Left ventricle myocardium inferior (tissue), 1 donor: ENCODE measurements at regions not wholly inside any gene's neighbourhood (a gene's known extent, or its start where the extent isn't known, plus 50 kb on each side); places are given as distances from the start of the nearest gene placed in this dataset.
"Not testable (repeated sequence)": the region's sequence is repeated elsewhere in the genome, so short reads cannot be mapped to it uniquely, and the experiment has no call there.

ENCODE experiments used
- DNase-seq: peaks from one replicate; pipeline ENCODE4 v3.0.0-alpha.2; 2020
- H3K27ac ChIP-seq: fragments of 200-600 bp; replicated peaks from 2 replicates; pipeline ENCODE4 v1.8.0; 2021
- H3K27me3 ChIP-seq: fragments of 200-600 bp; 2 replicates; pipeline ENCODE4 v1.8.0; 2021; ENCODE audit warnings: low read depth
- H3K36me3 ChIP-seq: fragments of 200-600 bp; 2 replicates; pipeline ENCODE4 v1.8.0; 2021
- H3K4me1 ChIP-seq: fragments of 200-600 bp; 2 replicates; pipeline ENCODE4 v1.8.0; 2021
- H3K4me3 ChIP-seq: fragments of 200-600 bp; 2 replicates; pipeline ENCODE4 v1.8.0; 2021; ENCODE audit warnings: mild to moderate bottlenecking, moderate library complexity
- H3K9me3 ChIP-seq: fragments of 200-600 bp; replicated peaks from 2 replicates; pipeline ENCODE4 v1.8.0; 2021
- intact Hi-C: fragments of 100-400 bp; cut with micrococcal nuclease; formaldehyde crosslinking; loops from one replicate; pipeline ENCODE4 v1.11.0; 2022
- TF ChIP-seq, protein P1 (sequence below): fragments of 200-600 bp; IDR thresholded peaks from 2 replicates; pipeline ENCODE4 v1.8.0; 2021; ENCODE audit warnings: antibody characterized with exemption, mild to moderate bottlenecking, borderline replicate concordance
- donor health status: DM: no; HTN: yes; CAD: no; lungs with severe emphysema.

DNA sequence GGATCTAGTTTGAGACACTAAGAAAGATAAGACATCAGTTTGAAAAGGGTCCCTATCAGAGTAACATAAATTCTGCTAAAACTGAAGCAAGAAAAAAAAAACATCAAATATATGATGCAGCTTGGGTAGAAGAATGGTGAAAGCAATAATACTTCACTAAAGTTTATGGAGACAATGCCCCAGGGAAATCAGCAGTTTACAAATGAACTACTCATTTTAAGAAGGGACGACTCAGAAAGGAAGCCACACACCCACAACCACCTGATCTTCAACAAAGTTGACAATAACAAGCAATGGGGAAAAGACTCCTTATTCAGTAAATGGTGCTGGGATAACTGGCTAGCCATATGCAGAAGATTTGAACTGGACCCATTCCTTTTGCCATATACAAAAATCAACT is 143.5 kb downstream of the TPBG start:
- TF ChIP-seq, protein P1, sequence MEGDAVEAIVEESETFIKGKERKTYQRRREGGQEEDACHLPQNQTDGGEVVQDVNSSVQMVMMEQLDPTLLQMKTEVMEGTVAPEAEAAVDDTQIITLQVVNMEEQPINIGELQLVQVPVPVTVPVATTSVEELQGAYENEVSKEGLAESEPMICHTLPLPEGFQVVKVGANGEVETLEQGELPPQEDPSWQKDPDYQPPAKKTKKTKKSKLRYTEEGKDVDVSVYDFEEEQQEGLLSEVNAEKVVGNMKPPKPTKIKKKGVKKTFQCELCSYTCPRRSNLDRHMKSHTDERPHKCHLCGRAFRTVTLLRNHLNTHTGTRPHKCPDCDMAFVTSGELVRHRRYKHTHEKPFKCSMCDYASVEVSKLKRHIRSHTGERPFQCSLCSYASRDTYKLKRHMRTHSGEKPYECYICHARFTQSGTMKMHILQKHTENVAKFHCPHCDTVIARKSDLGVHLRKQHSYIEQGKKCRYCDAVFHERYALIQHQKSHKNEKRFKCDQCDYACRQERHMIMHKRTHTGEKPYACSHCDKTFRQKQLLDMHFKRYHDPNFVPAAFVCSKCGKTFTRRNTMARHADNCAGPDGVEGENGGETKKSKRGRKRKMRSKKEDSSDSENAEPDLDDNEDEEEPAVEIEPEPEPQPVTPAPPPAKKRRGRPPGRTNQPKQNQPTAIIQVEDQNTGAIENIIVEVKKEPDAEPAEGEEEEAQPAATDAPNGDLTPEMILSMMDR: no peak
- Histone ChIP-seq H3K4me3 (no peak overlapping the region), H3K4me1 (no peaks in the 10 kb centered on the region), H3K9me3 (no peaks in the 10 kb centered on the region), H3K27me3 (no peaks in the 10 kb centered on the region), H3K36me3 (no peaks in the 10 kb centered on the region), H3K27ac (no peak overlapping the region)
- DNase-seq: no peak
- intact Hi-C loops: no loop called here

DNA sequence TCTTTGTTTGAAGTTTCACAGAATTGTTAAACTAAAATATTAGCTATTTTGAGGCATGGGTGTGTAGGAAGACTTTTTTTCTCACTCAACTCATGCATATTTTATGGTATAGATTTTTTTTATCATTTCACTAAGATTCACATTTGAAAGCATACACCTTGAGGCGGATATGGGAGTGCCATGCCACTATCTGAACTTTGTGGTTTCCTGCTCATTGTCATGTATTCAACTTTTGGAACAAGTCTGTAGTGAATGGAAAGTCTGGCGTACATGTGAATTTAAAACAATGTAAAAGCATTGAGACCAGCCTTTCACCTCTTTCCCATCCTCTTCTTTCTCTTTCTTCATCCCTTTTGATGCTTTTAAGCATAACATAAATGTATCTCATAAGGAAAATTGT is 147.9 kb downstream of the TPBG start:
- no peak overlapping the region for H3K4me3 ChIP-seq
- no peaks in the 10 kb centered on the region for H3K27me3 ChIP-seq
- no peaks in the 10 kb centered on the region for H3K4me1 ChIP-seq
- H3K36me3 ChIP-seq: no peaks in the 10 kb centered on the region
- TF ChIP-seq, protein P1: no peak
- no peak for DNase-seq
- peaks cover 32% of the 10 kb centered on the region for H3K9me3 ChIP-seq
- intact Hi-C loops: no loop called here
- H3K27ac ChIP-seq: no peak overlapping the region

DNA sequence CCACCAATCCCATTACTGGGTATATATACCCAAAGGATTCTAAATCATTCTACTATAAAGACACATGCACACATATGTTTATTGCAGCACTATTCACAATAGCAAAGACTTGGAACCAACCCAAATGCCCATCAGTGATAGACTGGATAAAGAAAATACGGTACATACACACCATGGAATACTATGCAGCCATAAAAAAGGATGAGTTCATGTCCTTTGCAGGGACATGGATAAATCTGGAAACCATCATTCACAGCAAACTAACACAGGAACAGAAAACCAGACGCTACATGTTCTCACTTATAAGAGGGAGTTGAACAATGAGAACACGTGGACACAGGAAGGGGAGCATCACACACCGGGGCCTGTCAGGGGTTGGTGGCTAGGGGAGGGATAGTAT is 154.3 kb downstream of the TPBG start:
- H3K36me3 ChIP-seq, DNase-seq, intact Hi-C loops: not testable (repeated sequence)

DNA sequence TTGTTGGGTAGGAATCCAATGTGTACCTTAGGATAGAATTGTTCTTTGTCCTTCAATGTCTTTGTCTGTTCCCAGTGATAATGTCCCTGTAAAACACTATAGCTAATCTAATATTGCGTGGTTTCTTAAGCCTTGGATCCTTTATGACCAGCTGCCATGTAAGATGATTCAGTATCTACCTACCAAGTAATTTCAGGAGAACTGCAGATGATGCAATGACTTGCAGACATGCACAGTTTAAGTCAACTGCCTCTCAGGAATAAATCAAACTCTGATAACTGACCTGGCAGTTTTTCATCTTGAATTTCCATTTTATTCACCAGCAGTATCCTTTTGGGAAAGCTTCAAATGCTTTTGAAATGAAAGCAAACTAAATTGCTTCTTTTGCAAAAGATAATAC is 157.8 kb downstream of the TPBG start:
- H3K27ac ChIP-seq: no peak overlapping the region
- intact Hi-C loops: no loop called here
- H3K27me3 ChIP-seq: no peaks in the 10 kb centered on the region
- H3K4me1 ChIP-seq: no peaks in the 10 kb centered on the region
- H3K36me3 ChIP-seq: no peaks in the 10 kb centered on the region
- H3K4me3 ChIP-seq: no peak overlapping the region
- TF ChIP-seq, protein P1: no peak
- peaks cover 19% of the 10 kb centered on the region for H3K9me3 ChIP-seq
- DNase-seq: no peak

More for the DNA sequence above, 154.3 kb downstream of the TPBG start:
- H3K4me1 ChIP-seq, H3K27ac ChIP-seq, H3K4me3 ChIP-seq, H3K27me3 ChIP-seq: not testable (repeated sequence)
- peaks cover 49% of the 10 kb centered on the region for H3K9me3 ChIP-seq

DNA sequence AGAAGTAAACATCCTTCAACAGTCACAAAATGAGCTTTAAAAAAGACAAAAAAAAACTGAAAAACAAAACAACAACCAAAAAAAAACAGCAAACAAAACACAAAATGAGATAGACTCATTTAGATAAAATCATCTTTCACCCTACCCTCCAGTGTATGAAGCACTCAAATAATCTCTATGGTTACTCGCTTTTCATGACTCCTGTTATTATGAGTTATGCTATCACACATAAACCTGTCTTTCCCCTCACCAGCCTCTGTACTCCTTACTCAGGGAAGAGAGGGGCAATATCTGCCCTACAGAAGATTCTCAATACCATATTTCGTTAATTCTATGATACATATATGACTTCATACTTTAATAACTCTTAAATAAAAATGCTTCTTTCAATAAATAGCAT is 158.2 kb downstream of the TPBG start:
- DNase-seq: no peak
- H3K4me1 ChIP-seq: no peaks in the 10 kb centered on the region
- H3K27ac ChIP-seq: no peak overlapping the region
- H3K9me3 ChIP-seq: peaks cover 14% of the 10 kb centered on the region
- intact Hi-C loops: no loop called here
- no peak overlapping the region for H3K4me3 ChIP-seq
- H3K36me3 ChIP-seq: no peaks in the 10 kb centered on the region
- H3K27me3 ChIP-seq: no peaks in the 10 kb centered on the region
- TF ChIP-seq, protein P1: no peak

- no peaks in the 10 kb centered on the region for H3K27me3 ChIP-seq
- H3K4me1 ChIP-seq: no peaks in the 10 kb centered on the region
- H3K27ac ChIP-seq: no peak overlapping the region
- no peak overlapping the region for H3K4me3 ChIP-seq
- no peaks in the 10 kb centered on the region for H3K36me3 ChIP-seq
- no peaks in the 10 kb centered on the region for H3K9me3 ChIP-seq
- intact Hi-C loops: no loop called here
- DNase-seq: no peak
- TF ChIP-seq, protein P1: no peak
Measured at GRCh38 chr6:82524031-82524430, 160.4 kb downstream of the TPBG start.
